22Rv1 (cell line): ENCODE measurements at regions not wholly inside any gene's neighbourhood (a gene's known extent, or its start where the extent isn't known, plus 50 kb on each side); places are given as distances from the start of the nearest gene placed in this dataset.

ENCODE experiments used
- CTCF ChIP-seq: fragments of 450-650 bp; IDR thresholded peaks from 2 replicates; pipeline ENCODE4 v1.5.1; 2017; ENCODE audit warnings: mild to moderate bottlenecking
- ZFX ChIP-seq: fragments of 450-650 bp; IDR thresholded peaks from 2 replicates; pipeline ENCODE4 v1.6.1; 2017; ENCODE audit warnings: antibody characterized with exemption, borderline replicate concordance

GRCh38 chr17:31673076-31673475 lies 186.0 kb downstream of the COPRS start:
- TF ChIP-seq CTCF = no peak
- TF ChIP-seq ZFX = no peak
